Ishikawa (cell line): ENCODE measurements at regions not wholly inside any gene's neighbourhood (a gene's known extent, or its start where the extent isn't known, plus 50 kb on each side); places are given as distances from the start of the nearest gene placed in this dataset.

Source experiments
- CEBPB ChIP-seq: IDR thresholded peaks from 2 replicates; pipeline ENCODE4 v1.6.1; 2012
- CREB1 ChIP-seq: IDR thresholded peaks from 2 replicates; pipeline ENCODE4 v1.6.1; 2012; ENCODE audit warnings: low read depth
- EGR1 ChIP-seq: IDR thresholded peaks from 2 replicates; pipeline ENCODE4 v1.6.1; 2012
- EP300 ChIP-seq: IDR thresholded peaks from 2 replicates; pipeline ENCODE4 v1.6.1; 2012; ENCODE audit warnings: borderline replicate concordance
- FOXM1 ChIP-seq: IDR thresholded peaks from 2 replicates; pipeline ENCODE4 v1.6.1; 2012; ENCODE audit warnings: low read depth, borderline replicate concordance
- MAX ChIP-seq: IDR thresholded peaks from 2 replicates; pipeline ENCODE4 v1.6.1; 2012
- NFIC ChIP-seq: IDR thresholded peaks from 2 replicates; pipeline ENCODE4 v1.6.1; 2012
- RAD21 ChIP-seq: IDR thresholded peaks from 2 replicates; pipeline ENCODE4 v1.6.1; 2012; ENCODE audit warnings: low read depth
- REST ChIP-seq: IDR thresholded peaks from 2 replicates; pipeline ENCODE4 v1.6.1; 2012; ENCODE audit warnings: low read depth, mild to moderate bottlenecking
- TAF1 ChIP-seq: IDR thresholded peaks from 2 replicates; pipeline ENCODE4 v1.6.1; 2012; ENCODE audit warnings: low read depth, mild to moderate bottlenecking
- TCF12 ChIP-seq: IDR thresholded peaks from 2 replicates; pipeline ENCODE4 v1.6.1; 2012; ENCODE audit warnings: low read depth
- TEAD4 ChIP-seq: IDR thresholded peaks from 2 replicates; pipeline ENCODE4 v1.6.1; 2012
- YY1 ChIP-seq: IDR thresholded peaks from 2 replicates; pipeline ENCODE4 v1.6.1; 2012; ENCODE audit warnings: low read depth
- ZBTB7A ChIP-seq: IDR thresholded peaks from 2 replicates; pipeline ENCODE4 v1.6.1; 2012; ENCODE audit warnings: low read depth
- TF ChIP-seq, protein P1 (sequence below): IDR thresholded peaks from 2 replicates; pipeline ENCODE4 v1.6.1; 2012

DNA sequence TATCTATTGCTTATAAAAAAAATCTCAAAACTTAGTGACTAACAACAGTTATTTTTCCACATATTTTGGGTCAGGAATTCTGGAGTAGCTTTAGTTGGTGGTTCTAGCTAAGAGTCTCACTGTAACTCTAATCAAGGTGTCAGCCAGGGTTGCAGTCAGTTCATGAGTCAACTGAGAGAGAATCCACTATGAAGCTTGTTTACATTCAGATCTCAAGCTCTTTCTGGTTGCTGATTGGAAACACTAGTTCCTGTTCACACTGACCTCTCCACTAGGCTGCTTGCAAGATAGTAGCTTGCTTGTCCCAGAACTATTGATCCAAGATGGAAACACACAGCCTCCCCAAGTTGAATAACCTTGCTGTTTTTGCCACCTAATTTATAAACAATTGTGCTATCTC, 1192.1 kb upstream of the B3GALT2 start:
- TF ChIP-seq RAD21 = no peak
- TF ChIP-seq CREB1 = no peak
- TF ChIP-seq EP300 = no peak
- no peak for TF ChIP-seq NFIC
- TF ChIP-seq MAX = no peak
- no peak for TF ChIP-seq ZBTB7A
- TF ChIP-seq TAF1 = no peak
- no peak for TF ChIP-seq REST
- no peak for TF ChIP-seq EGR1
- no peak for TF ChIP-seq CEBPB
- TF ChIP-seq, protein P1, sequence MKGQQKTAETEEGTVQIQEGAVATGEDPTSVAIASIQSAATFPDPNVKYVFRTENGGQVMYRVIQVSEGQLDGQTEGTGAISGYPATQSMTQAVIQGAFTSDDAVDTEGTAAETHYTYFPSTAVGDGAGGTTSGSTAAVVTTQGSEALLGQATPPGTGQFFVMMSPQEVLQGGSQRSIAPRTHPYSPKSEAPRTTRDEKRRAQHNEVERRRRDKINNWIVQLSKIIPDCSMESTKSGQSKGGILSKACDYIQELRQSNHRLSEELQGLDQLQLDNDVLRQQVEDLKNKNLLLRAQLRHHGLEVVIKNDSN = no peak

- no peak for TF ChIP-seq RAD21
- TF ChIP-seq EGR1 = no peak
- no peak for TF ChIP-seq NFIC
- TF ChIP-seq MAX = no peak
- TF ChIP-seq TEAD4 = no peak
- no peak for TF ChIP-seq CEBPB
- TF ChIP-seq CREB1 = no peak
- no peak for TF ChIP-seq REST
- no peak for TF ChIP-seq TCF12
Observed at GRCh38 chr1:194374649-194375048, 1188.2 kb upstream of the B3GALT2 start.

DNA sequence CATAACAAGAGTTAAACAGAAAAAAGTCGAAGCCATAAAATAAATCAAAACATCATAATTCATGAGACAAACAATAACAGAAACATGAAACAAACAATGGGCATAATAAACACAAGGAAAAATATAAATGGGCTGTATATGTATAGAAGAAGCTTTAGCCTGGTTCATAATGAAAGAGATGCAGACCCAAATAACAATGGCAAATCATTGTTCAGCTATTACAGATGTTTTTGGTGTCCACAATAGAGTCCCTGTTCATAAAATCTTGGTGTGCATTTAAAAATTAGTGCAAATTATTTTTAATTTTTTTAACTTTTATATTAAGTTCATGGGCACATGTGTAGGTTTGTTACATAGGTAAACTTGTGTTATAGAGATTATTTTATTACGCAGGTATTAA, 1185.9 kb upstream of the B3GALT2 start:
- TF ChIP-seq FOXM1 (no peak), EP300 (no peak)

DNA sequence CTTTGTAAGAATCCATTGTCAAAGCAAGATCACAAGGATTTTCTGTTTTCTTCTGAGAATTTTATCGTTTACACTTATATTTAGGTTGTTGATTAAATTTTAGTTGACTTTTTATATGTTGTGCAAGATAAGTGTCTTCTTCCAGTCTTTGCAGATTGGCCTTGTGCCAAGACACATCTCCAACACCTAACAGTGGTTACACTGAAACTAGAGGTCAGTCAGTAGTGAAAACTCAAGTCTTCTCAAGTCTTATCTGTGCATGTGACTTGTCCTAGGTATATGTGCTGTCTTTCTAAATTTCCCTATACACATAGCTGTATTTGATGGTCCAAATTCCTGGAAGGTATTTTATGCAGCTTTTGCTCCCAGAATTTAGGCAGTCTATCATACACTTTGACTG, 1183.2 kb upstream of the B3GALT2 start:
- no peak for TF ChIP-seq TEAD4
- no peak for TF ChIP-seq EGR1
- TF ChIP-seq TCF12 = no peak
- TF ChIP-seq REST = no peak
- no peak for TF ChIP-seq CREB1
- TF ChIP-seq, protein P1 = no peak
- TF ChIP-seq TAF1 = no peak
- TF ChIP-seq ZBTB7A = no peak

DNA sequence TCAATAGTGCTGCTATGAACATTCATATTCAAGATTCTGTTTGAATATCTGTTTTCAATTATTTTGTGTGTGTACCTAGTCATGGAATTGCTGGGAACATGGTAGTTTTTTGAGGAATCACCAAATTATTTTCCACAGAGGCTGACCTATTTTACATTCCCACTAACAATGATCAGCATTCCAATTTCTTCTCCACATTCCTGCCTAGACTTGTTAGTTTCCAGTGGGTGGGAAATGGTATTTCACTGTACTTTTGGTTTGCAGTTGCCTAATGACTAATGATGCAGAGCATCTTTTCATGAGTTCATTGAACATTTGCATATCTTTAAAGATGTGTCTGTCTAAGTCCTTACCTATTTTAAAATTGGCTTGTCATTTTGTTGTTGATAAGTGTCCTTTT, 1182.6 kb upstream of the B3GALT2 start:
- TF ChIP-seq RAD21 (no peak), CREB1 (no peak), ZBTB7A (no peak), NFIC (no peak), YY1 (no peak), TAF1 (no peak), TEAD4 (no peak), FOXM1 (no peak), REST (no peak), EP300 (no peak), MAX (no peak), CEBPB (no peak), TCF12 (no peak), EGR1 (no peak)
- TF ChIP-seq, protein P1 = no peak
